AG09309 (cell line): ENCODE measurements at regions not wholly inside any gene's neighbourhood (a gene's known extent, or its start where the extent isn't known, plus 50 kb on each side); places are given as distances from the start of the nearest gene placed in this dataset.

ENCODE experiments used
- DNase-seq: peaks from one replicate; pipeline ENCODE4 v3.0.0-alpha.2; 2010; ENCODE audit warnings: low read depth
- H3K4me3 ChIP-seq: 2 replicates; pipeline ENCODE4 v1.5.1; 2011; ENCODE audit warnings: mild to moderate bottlenecking, low read depth, low read length, moderate library complexity; ENCODE audit not compliant: control insufficient read depth
- CTCF ChIP-seq: IDR thresholded peaks from 2 replicates; pipeline ENCODE4 v1.5.1; 2011; ENCODE audit warnings: mild to moderate bottlenecking, low read depth, low read length, inconsistent platforms; ENCODE audit not compliant: insufficient read depth, control insufficient read depth; ENCODE audit errors: missing control alignments

DNA sequence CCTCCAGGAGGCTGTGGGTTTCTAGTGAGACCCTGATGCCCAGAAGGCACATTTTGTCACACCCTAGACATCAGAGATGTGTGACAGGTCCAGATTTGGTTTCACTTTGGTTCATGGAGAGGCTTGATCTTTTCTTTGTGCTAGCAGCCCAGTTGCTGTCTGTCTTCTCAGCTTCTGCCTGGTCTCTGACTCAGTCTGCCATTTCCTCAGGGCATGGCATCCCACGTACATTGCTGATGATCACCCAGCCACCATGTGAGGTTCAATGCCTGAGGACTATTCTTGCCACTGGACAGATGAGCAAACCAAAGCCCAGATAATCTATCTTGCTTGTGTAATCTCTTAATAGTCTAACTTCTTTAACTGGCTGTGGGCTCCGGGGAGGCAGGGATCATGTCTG, 144.9 kb upstream of the MRPS22 start:
- no peak overlapping the region for H3K4me3 ChIP-seq
- peak; percentile 35 for DNase-seq
- TF ChIP-seq CTCF, result no peak

DNA sequence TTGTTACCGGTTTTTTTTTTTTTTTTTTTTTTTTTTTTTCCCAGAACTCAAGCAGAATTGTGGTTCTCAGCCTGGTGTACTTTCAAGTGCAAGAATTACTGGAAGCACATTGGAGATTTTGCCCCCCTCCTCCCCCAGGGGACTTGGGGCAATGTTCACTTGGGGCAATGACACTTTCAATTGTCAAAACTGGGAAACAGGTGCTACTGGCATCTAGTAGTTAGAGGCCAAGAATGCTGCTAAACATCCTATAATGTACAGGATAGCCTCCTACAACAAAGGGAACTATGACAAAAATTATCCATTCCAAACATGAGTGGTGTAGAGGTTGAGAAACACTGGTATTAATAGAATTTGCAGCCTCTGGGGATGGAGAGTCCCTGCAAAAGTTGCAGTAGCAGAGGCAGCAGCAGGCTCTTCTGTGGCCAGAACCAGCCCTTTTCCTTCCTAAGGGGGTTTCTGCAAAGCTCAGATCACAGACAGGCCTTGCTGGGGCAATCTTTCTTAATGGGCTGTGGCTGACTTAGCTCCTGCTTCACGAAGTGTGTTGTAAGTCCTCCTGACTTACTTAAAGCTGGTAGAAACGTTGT, 144.3 kb upstream of the MRPS22 start:
- TF ChIP-seq CTCF, result no peak
- no peak overlapping the region for H3K4me3 ChIP-seq
- peak; percentile 13 for DNase-seq

DNA sequence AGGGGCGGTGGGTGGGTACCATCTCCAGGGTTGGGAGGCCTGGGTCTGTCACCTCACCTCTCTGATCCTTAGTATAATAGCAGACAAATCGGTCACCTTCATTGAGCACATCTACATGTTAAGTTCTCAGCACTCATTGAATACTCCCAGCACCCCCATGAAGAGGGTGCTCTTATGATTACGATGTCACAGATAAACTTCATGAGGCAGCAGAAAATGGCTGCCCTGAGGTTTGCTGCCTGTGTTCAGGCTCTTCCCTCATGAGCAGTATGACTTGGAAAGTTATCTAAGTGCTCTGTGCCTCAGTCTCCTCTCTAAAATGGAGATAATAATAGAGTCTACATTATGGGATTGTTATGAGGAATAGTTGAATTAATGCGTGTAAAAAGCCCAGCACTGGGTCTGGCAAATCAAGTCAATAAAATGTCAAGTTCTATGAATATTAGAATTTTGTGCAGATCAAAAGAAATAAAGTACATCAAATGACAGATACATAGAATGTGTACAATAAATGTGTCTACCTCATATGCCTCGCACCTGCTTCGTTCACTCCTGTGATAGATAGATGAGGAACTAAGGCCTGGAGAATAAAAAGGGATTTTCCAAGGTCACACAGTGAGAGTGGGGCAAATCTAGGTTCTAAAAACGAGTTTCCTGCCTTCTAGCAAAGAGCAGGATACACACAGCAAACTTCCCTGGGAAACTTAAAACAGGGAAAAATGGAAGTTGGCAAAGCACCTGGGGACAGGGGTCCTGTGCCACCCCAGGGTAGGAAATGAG, 142.2 kb upstream of the MRPS22 start:
- DNase-seq, result no peak
- TF ChIP-seq CTCF, result no peak
- H3K4me3 ChIP-seq, result no peak overlapping the region

GRCh38 chr3:139202226-139202958, 141.4 kb upstream of the MRPS22 start:
- DNase-seq, result no peak
- no peak overlapping the region for H3K4me3 ChIP-seq
- no peak for TF ChIP-seq CTCF

GRCh38 chr3:139202959-139203349, 140.9 kb upstream of the MRPS22 start:
- no peak overlapping the region for H3K4me3 ChIP-seq

GRCh38 chr3:139203752-139204151, 140.1 kb upstream of the MRPS22 start:
- no peak overlapping the region for H3K4me3 ChIP-seq
- DNase-seq, result no peak
- TF ChIP-seq CTCF, result no peak

More at GRCh38 chr3:139202959-139203349, 140.9 kb upstream of the MRPS22 start:
- TF ChIP-seq CTCF, result no peak
- no peak for DNase-seq
